Upper lobe of right lung (tissue), 1 donor: ENCODE measurements at regions not wholly inside any gene's neighbourhood (a gene's known extent, or its start where the extent isn't known, plus 50 kb on each side); places are given as distances from the start of the nearest gene placed in this dataset.
"Not testable (repeated sequence)": the region's sequence is repeated elsewhere in the genome, so short reads cannot be mapped to it uniquely, and the experiment has no call there.

Experiments used
- ATAC-seq: fragments of 200-7000 bp; cut with Tn5 transposase; one replicate; pipeline ENCODE4 v1.9.1; 2020; ENCODE audit warnings: mild to moderate bottlenecking, moderate library complexity
- DNase-seq: peaks from one replicate; pipeline ENCODE4 v3.0.0-alpha.2; 2020
- H3K27ac ChIP-seq: fragments of 200-600 bp; one replicate; pipeline ENCODE4 v1.8.0; 2022
- H3K27me3 ChIP-seq: fragments of 200-600 bp; one replicate; pipeline ENCODE4 v1.8.0; 2022; ENCODE audit warnings: mild to moderate bottlenecking
- H3K36me3 ChIP-seq: fragments of 200-600 bp; one replicate; pipeline ENCODE4 v1.8.0; 2022
- H3K4me1 ChIP-seq: fragments of 200-600 bp; one replicate; pipeline ENCODE4 v1.8.0; 2022
- H3K4me3 ChIP-seq: fragments of 200-600 bp; one replicate; pipeline ENCODE4 v1.8.0; 2022; ENCODE audit warnings: mild to moderate bottlenecking
- H3K9me3 ChIP-seq: fragments of 200-600 bp; one replicate; pipeline ENCODE4 v1.8.0; 2022
- intact Hi-C: fragments of 100-400 bp; cut with DNase I; formaldehyde crosslinking; loops from one replicate; pipeline ENCODE4 v1.11.0; 2022
- TF ChIP-seq, protein P1 (sequence below): fragments of 200-600 bp; IDR thresholded peaks from one replicate; pipeline ENCODE4 v1.8.0; 2022; ENCODE audit warnings: antibody characterized with exemption
- donor health status: DM: no; HTN: yes; CAD: no; lungs with severe emphysema.

DNA sequence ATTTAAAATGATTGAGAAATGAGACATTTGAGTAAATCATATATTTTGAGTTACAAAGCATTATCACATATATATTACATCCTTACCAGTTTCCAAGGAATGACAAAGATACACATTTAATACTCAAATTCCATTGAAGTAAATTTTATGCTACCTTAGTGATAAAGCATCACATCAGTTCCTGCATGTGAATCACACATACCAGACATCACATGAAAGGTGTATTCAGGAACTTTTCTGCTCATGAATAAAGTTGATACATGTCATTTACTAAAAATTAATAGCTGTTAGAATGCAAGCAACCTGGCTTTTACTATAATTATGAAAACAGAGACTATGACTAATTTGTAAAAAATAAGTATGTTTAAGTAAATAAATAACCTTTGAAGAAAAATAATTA lies 548.8 kb upstream of the SLC39A10 start:
- DNase-seq, result no peak
- TF ChIP-seq, protein P1, sequence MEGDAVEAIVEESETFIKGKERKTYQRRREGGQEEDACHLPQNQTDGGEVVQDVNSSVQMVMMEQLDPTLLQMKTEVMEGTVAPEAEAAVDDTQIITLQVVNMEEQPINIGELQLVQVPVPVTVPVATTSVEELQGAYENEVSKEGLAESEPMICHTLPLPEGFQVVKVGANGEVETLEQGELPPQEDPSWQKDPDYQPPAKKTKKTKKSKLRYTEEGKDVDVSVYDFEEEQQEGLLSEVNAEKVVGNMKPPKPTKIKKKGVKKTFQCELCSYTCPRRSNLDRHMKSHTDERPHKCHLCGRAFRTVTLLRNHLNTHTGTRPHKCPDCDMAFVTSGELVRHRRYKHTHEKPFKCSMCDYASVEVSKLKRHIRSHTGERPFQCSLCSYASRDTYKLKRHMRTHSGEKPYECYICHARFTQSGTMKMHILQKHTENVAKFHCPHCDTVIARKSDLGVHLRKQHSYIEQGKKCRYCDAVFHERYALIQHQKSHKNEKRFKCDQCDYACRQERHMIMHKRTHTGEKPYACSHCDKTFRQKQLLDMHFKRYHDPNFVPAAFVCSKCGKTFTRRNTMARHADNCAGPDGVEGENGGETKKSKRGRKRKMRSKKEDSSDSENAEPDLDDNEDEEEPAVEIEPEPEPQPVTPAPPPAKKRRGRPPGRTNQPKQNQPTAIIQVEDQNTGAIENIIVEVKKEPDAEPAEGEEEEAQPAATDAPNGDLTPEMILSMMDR, result no peak
- Histone ChIP-seq H3K36me3 (no peaks in the 10 kb centered on the region), H3K9me3 (no peaks in the 10 kb centered on the region), H3K27ac (no peak overlapping the region), H3K27me3 (no peaks in the 10 kb centered on the region), H3K4me3 (no peak overlapping the region), H3K4me1 (no peaks in the 10 kb centered on the region)
- no peak for ATAC-seq
- intact Hi-C loops, result no loop called here

DNA sequence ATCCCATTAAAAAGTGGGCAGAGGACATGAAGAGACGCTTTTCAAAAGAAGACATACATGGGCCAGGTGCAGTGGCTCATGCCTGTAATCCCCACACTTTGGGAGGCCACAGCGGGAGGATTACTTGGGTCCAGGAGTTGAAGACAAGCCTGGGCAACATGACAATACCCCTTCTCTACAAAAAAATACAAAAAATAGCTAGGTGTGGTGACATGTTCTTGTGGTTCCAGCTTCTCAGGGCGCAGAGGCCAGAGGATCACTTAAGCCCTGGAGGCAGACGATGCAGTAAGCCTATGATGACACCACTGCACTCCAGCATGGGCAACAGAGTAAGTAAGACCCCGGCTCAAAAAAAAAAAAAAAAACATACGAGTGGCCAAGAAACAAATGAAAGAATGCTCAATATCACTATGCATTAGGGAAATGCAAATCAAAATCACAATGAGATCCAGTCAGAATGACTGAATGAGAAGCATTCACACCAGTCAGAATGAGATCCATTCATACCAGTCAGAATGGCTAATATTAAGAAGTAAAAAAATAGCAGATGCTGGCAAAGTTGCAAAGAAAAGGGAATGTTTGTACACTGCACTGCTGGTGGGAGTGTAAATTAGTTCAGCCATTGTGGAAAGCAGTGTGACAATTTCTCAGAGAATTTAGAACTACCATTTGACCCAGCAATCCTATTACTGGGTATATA lies 550.2 kb upstream of the SLC39A10 start:
- Histone ChIP-seq H3K4me1 (no peaks in the 10 kb centered on the region), H3K9me3 (no peaks in the 10 kb centered on the region), H3K36me3 (no peaks in the 10 kb centered on the region), H3K27ac (no peak overlapping the region), H3K27me3 (no peaks in the 10 kb centered on the region), H3K4me3 (no peak overlapping the region)
- DNase-seq, result no peak
- intact Hi-C loops, result no loop called here
- TF ChIP-seq, protein P1, result no peak
- ATAC-seq, result no peak

DNA sequence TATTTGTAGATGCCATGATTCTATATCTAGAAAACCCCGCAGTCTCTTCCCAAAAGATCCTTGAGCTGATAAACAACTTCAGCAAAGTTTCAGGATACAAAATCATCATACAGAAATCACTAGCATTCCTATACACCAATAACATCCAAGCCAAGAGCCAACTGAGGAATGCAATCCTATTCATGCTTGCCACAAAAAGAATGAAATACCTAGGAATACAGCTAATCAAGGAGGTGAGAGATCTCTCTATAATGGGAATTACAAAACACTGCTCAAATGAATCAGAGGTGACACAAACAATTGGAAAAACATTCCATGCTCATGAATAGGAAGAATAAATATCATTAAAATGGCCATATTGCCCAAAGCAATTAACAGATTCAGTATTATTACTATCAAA lies 551.4 kb upstream of the SLC39A10 start:
- Histone ChIP-seq H3K27ac (no peak overlapping the region), H3K9me3 (no peaks in the 10 kb centered on the region), H3K4me1 (no peaks in the 10 kb centered on the region), H3K4me3 (no peak overlapping the region), H3K36me3 (no peaks in the 10 kb centered on the region), H3K27me3 (no peaks in the 10 kb centered on the region)
- ATAC-seq (no peak), DNase-seq (no peak)
- intact Hi-C loops, result no loop called here
- TF ChIP-seq, protein P1, result no peak

DNA sequence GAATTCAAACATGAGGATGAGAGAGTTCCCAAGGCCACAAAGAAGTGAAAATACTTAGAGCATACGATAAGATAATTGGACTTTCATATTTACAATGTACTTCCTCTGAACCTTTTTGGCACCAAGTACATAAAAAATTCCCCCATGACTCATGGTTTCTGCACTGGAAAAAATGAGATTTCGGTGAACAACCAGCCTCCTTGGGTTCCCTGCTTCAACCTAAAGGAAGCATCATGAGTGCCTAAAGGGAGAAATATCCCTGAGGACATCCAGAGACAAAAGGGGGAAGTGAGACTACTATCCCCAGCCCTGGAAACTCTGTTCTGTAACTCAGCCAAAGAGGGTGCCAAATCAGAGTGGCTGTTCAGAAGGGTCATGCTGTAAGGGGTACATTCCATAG lies 562.7 kb upstream of the SLC39A10 start:
- Histone ChIP-seq H3K27me3 (no peaks in the 10 kb centered on the region), H3K9me3 (no peaks in the 10 kb centered on the region), H3K4me3 (no peak overlapping the region), H3K4me1 (no peaks in the 10 kb centered on the region), H3K27ac (no peak overlapping the region), H3K36me3 (no peaks in the 10 kb centered on the region)
- no peak for ATAC-seq
- DNase-seq, result no peak
- intact Hi-C loops, result no loop called here
- TF ChIP-seq, protein P1, result no peak

DNA sequence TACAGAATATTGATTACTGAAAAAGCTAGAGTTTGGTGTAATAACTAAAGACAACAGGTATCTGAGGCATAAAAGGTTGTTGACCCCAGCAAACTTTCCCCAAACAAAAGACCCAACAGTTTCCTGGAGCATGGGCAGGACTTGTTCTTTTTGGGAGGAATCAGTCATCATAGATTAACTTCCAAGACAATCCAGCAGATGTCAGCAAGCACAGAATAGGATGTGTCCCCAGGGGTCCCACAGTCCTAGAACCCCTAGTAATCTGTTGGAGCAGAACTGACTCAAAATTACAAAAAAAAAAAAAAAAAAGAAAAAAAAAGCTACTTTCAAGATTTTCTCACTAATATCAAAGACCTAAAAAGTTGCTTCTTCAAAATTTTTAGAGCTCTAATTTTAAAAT lies 564.7 kb upstream of the SLC39A10 start:
- no peaks in the 10 kb centered on the region for H3K36me3 ChIP-seq
- H3K27ac ChIP-seq, result no peak overlapping the region
- ATAC-seq (no peak), DNase-seq (no peak)
- no peaks in the 10 kb centered on the region for H3K9me3 ChIP-seq
- TF ChIP-seq, protein P1, result no peak
- H3K27me3 ChIP-seq, result no peaks in the 10 kb centered on the region
- H3K4me3 ChIP-seq, result no peak overlapping the region
- no peaks in the 10 kb centered on the region for H3K4me1 ChIP-seq
- intact Hi-C loops, result no loop called here

DNA sequence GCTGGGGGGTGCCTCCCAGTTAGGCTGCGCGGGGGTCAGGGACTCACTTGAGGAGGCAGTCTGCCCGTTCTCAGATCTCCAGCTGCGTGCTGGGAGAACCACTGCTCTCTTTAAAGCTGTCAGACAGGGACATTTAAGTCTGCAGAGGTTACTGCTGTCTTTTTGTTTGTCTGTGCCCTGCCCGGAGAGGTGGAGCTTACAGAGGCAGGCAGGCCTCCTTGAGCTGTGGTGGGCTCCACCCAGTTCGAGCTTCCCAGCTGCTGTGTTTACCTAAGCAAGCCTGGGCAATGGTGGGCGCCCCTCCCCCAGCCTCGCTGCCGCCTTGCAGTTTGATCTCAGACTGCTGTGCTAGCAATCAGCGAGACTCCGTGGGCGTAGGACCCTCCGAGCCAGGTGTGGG lies 584.2 kb upstream of the SLC39A10 start:
- intact Hi-C loops, H3K27ac ChIP-seq, H3K9me3 ChIP-seq, H3K4me3 ChIP-seq, H3K27me3 ChIP-seq, ATAC-seq, H3K36me3 ChIP-seq, DNase-seq, H3K4me1 ChIP-seq: not testable (repeated sequence)
